Cardiac muscle cell (in vitro differentiated cells and primary cell): ENCODE measurements at regions not wholly inside any gene's neighbourhood (a gene's known extent, or its start where the extent isn't known, plus 50 kb on each side); places are given as distances from the start of the nearest gene placed in this dataset.

Experiments used
- DNase-seq, 2 donors: peaks; one replicate each; pipeline versions ENCODE4 v3.0.0 to v3.0.0-alpha.2; 2010 to 2017; ENCODE audit warnings: low read depth in 1 of 2, low spot score in 1 of 2
- H3K27ac ChIP-seq: fragments of 200-600 bp; sonication (generic); 2 replicates; pipeline ENCODE4 v1.5.1; 2016
- H3K27me3 ChIP-seq: fragments of 200-600 bp; sonication (generic); 2 replicates; pipeline ENCODE4 v1.6.0; 2016; ENCODE audit warnings: control low read depth
- H3K36me3 ChIP-seq: fragments of 200-600 bp; sonication (generic); 2 replicates; pipeline ENCODE4 v1.5.1; 2016; ENCODE audit warnings: control low read depth
- H3K4me1 ChIP-seq: fragments of 200-600 bp; sonication (generic); 2 replicates; pipeline ENCODE4 v1.8.1; 2017; ENCODE audit warnings: low read depth, mild to moderate bottlenecking, mixed run types
- H3K4me3 ChIP-seq: fragments of 200-600 bp; sonication (generic); 2 replicates; pipeline ENCODE4 v1.5.1; 2016; ENCODE audit warnings: mild to moderate bottlenecking
- H3K9me3 ChIP-seq: fragments of 200-600 bp; sonication (generic); 2 replicates; pipeline ENCODE4 v1.5.1; 2017; ENCODE audit warnings: low read depth, mild to moderate bottlenecking, control low read depth
- CTCF ChIP-seq: IDR thresholded peaks from 2 replicates; pipeline ENCODE4 v1.5.1; 2012; ENCODE audit warnings: low read depth, mild to moderate bottlenecking, low read length

- DNase-seq = no peak
- Histone ChIP-seq H3K27ac (no peak overlapping the region), H3K36me3 (no peaks in the 10 kb centered on the region), H3K4me1 (no peaks in the 10 kb centered on the region), H3K27me3 (no peaks in the 10 kb centered on the region), H3K9me3 (no peaks in the 10 kb centered on the region), H3K4me3 (no peak overlapping the region)
- TF ChIP-seq CTCF = no peak
Observed at GRCh38 chr5:57106661-57107060, 67.2 kb upstream of the GPBP1 start.

GRCh38 chr5:57111993-57112392, 61.9 kb upstream of the GPBP1 start:
- Histone ChIP-seq H3K9me3 (no peaks in the 10 kb centered on the region), H3K27me3 (no peaks in the 10 kb centered on the region), H3K4me3 (no peak overlapping the region), H3K27ac (no peak overlapping the region), H3K4me1 (no peaks in the 10 kb centered on the region), H3K36me3 (no peaks in the 10 kb centered on the region)
- TF ChIP-seq CTCF = no peak
- peak in 1 of 2 donors; percentile 3 for DNase-seq

- Histone ChIP-seq H3K9me3 (no peaks in the 10 kb centered on the region), H3K27me3 (no peaks in the 10 kb centered on the region), H3K4me3 (no peak overlapping the region), H3K4me1 (no peaks in the 10 kb centered on the region), H3K36me3 (no peaks in the 10 kb centered on the region), H3K27ac (no peak overlapping the region)
- no peak for TF ChIP-seq CTCF
- DNase-seq = peak in 1 of 2 donors; percentile 4
Observed at GRCh38 chr5:57113481-57113880, 60.4 kb upstream of the GPBP1 start.

- no peak for DNase-seq
Observed at GRCh38 chr5:57117596-57117995, 56.3 kb upstream of the GPBP1 start.

GRCh38 chr5:57119031-57119430, 54.8 kb upstream of the GPBP1 start:
- Histone ChIP-seq H3K27me3 (no peaks in the 10 kb centered on the region), H3K36me3 (no peaks in the 10 kb centered on the region), H3K27ac (no peak overlapping the region), H3K4me1 (no peaks in the 10 kb centered on the region), H3K4me3 (no peak overlapping the region), H3K9me3 (no peaks in the 10 kb centered on the region)
- no peak for TF ChIP-seq CTCF
- no peak for DNase-seq

More at GRCh38 chr5:57117596-57117995, 56.3 kb upstream of the GPBP1 start:
- no peak for TF ChIP-seq CTCF
- no peaks in the 10 kb centered on the region for H3K27me3 ChIP-seq
- no peak overlapping the region for H3K27ac ChIP-seq
- H3K4me1 ChIP-seq = no peaks in the 10 kb centered on the region
- H3K4me3 ChIP-seq = no peak overlapping the region
- no peaks in the 10 kb centered on the region for H3K9me3 ChIP-seq
- H3K36me3 ChIP-seq = no peaks in the 10 kb centered on the region

- Histone ChIP-seq H3K27ac (no peak overlapping the region), H3K27me3 (no peaks in the 10 kb centered on the region), H3K4me3 (no peak overlapping the region), H3K36me3 (no peaks in the 10 kb centered on the region), H3K4me1 (no peaks in the 10 kb centered on the region), H3K9me3 (no peaks in the 10 kb centered on the region)
- no peak for DNase-seq
- no peak for TF ChIP-seq CTCF
Observed at GRCh38 chr5:57124014-57124413, 49.8 kb upstream of the GPBP1 start.
